A549 (cell line): ENCODE measurements at regions not wholly inside any gene's neighbourhood (a gene's known extent, or its start where the extent isn't known, plus 50 kb on each side); places are given as distances from the start of the nearest gene placed in this dataset.

Experiments
- ATAC-seq, 2 experiments: fragments of 200-7000 bp in 1 of 2; fragments of >200 bp in 1 of 2; cut with Nextera tagmentation in 1 of 2; cut with Tn5 transposase in 1 of 2; 3 replicates each; pipeline versions ENCODE4 v1.8.0 to v1.9.1; 2018 to 2020; ENCODE audit warnings: mild to moderate bottlenecking in 1 of 2, moderate library complexity in 1 of 2
- CTCF ChIA-PET: fragments of 300-600 bp; sonication (Branson Sonifier 250); formaldehyde crosslinking; extraction: SDS; loops from one replicate; lab custom pipeline; 2021; ENCODE audit warnings: antibody characterized with exemption, inconsistent platforms; lab: Yijun Ruan, JAX
- POLR2A ChIA-PET: fragments of 350-600 bp; formaldehyde crosslinking; extraction: SDS; loops from one replicate; lab custom pipeline; 2021; ENCODE audit warnings: antibody characterized with exemption, inconsistent platforms; lab: Yijun Ruan, JAX
- DNase-seq, 2 experiments: peaks; one replicate each; pipeline versions ENCODE4 v3.0.0 to v3.0.0-alpha.2; 2011 to 2016; ENCODE audit warnings: low read depth in 1 of 2, low spot score in 1 of 2
- FAIRE-seq: peaks from 2 replicates; lab custom pipeline; 2011; peaks lifted over from hg19 to GRCh38; lab: Jason Lieb, UNC
- H3K27ac ChIP-seq, 2 experiments: fragments of >200 bp; sonication (Bioruptor Twin); formaldehyde crosslinking; 3 replicates each; pipeline ENCODE4 v1.5.1; 2016 to 2017
- H3K4me1 ChIP-seq: fragments of >200 bp; sonication (Bioruptor Twin); formaldehyde crosslinking; 3 replicates; pipeline ENCODE4 v1.6.1; 2016
- H3K4me2 ChIP-seq: fragments of >200 bp; sonication (Bioruptor Twin); formaldehyde crosslinking; 3 replicates; pipeline ENCODE4 v1.6.1; 2016
- H3K4me3 ChIP-seq: fragments of >200 bp; sonication (Bioruptor Twin); formaldehyde crosslinking; 3 replicates; pipeline ENCODE4 v1.5.1; 2016
- H3K9me3 ChIP-seq: fragments of >200 bp; sonication (Bioruptor Twin); formaldehyde crosslinking; 3 replicates; pipeline ENCODE4 v1.6.1; 2016
- CBX8 ChIP-seq: fragments of 200-600 bp; sonication (generic); IDR thresholded peaks from 2 replicates; pipeline ENCODE4 v1.6.1; 2016
- CEBPB ChIP-seq, 2 experiments: fragments of >200 bp in 1 of 2; sonication (Bioruptor Twin) in 1 of 2; formaldehyde crosslinking in 1 of 2; IDR thresholded peaks; 2 replicates each; pipeline ENCODE4 v1.6.1; 2012 to 2016
- CTCF ChIP-seq: fragments of >200 bp; sonication (Bioruptor Twin); formaldehyde crosslinking; IDR thresholded peaks from 3 replicates; pipeline ENCODE4 v1.5.1; 2016
- EHMT2 ChIP-seq: fragments of 200-600 bp; sonication (generic); IDR thresholded peaks from 2 replicates; pipeline ENCODE4 v1.6.1; 2016; ENCODE audit warnings: antibody characterized with exemption, low read depth, mild to moderate bottlenecking, moderate library complexity
- EP300 ChIP-seq, 2 experiments: fragments of >200 bp; sonication (Bioruptor Twin); formaldehyde crosslinking; IDR thresholded peaks; 2 replicates in 1 of 2; 3 replicates in 1 of 2; pipeline ENCODE4 v1.6.1; 2016 to 2017
- FOXS1 ChIP-seq: fragments of 250-450 bp; sonication (Bioruptor Pico); IDR thresholded peaks from 2 replicates; pipeline ENCODE4 v1.5.0; 2020; ENCODE audit warnings: mild to moderate bottlenecking, moderate library complexity
- GATA3 ChIP-seq: IDR thresholded peaks from 2 replicates; pipeline ENCODE4 v1.6.1; 2012; ENCODE audit warnings: borderline replicate concordance
- HEYL ChIP-seq: fragments of 250-450 bp; sonication (Bioruptor Pico); IDR thresholded peaks from 2 replicates; pipeline ENCODE4 v1.8.0; 2021; ENCODE audit warnings: mild to moderate bottlenecking, moderate library complexity
- HOXB13 ChIP-seq: fragments of 250-450 bp; sonication (Bioruptor Pico); IDR thresholded peaks from 2 replicates; pipeline ENCODE4 v1.5.0; 2020; ENCODE audit warnings: low read depth, mild to moderate bottlenecking, moderate library complexity
- HOXB5 ChIP-seq: fragments of 250-450 bp; sonication (Bioruptor Pico); IDR thresholded peaks from 2 replicates; pipeline ENCODE4 v1.5.0; 2020; ENCODE audit warnings: mild to moderate bottlenecking, moderate library complexity
- JUN ChIP-seq, 2 experiments: fragments of >200 bp; sonication (Bioruptor Twin); formaldehyde crosslinking; IDR thresholded peaks; 2 replicates in 1 of 2; 3 replicates in 1 of 2; pipeline ENCODE4 v1.6.1; 2016 to 2017
- MAZ ChIP-seq: fragments of 150-350 bp; IDR thresholded peaks from 2 replicates; pipeline ENCODE4 v1.6.1; 2014; ENCODE audit warnings: antibody characterized with exemption, low read depth, low read length, borderline replicate concordance
- NPAS2 ChIP-seq: fragments of 250-450 bp; sonication (Bioruptor Pico); IDR thresholded peaks from 2 replicates; pipeline ENCODE4 v1.8.0; 2022; ENCODE audit warnings: mild to moderate bottlenecking, moderate library complexity, borderline replicate concordance
- PHF8 ChIP-seq: fragments of 200-600 bp; sonication (generic); IDR thresholded peaks from 2 replicates; pipeline ENCODE4 v1.6.1; 2016; ENCODE audit warnings: low read depth, mild to moderate bottlenecking, antibody characterized with exemption, moderate library complexity, borderline replicate concordance
- POLR2AphosphoS2 ChIP-seq: conservative IDR thresholded peaks from 2 replicates; pipeline ENCODE4 v1.6.1; 2012; ENCODE audit warnings: low read length, improper control_type of control experiment, inconsistent platforms
- RAD21 ChIP-seq, 2 experiments: fragments of >200 bp in 1 of 2; sonication (Bioruptor Twin) in 1 of 2; formaldehyde crosslinking in 1 of 2; IDR thresholded peaks in 1 of 2; conservative IDR thresholded peaks in 1 of 2; 2 replicates in 1 of 2; 3 replicates in 1 of 2; pipeline ENCODE4 v1.6.1; 2012 to 2018; ENCODE audit warnings: inconsistent platforms in 1 of 2
- RARB ChIP-seq: fragments of 250-450 bp; sonication (Bioruptor Pico); IDR thresholded peaks from 2 replicates; pipeline ENCODE4 v1.8.0; 2021; ENCODE audit warnings: mild to moderate bottlenecking, moderate library complexity
- RCOR1 ChIP-seq: fragments of 150-350 bp; IDR thresholded peaks from 2 replicates; pipeline ENCODE4 v1.6.1; 2014; ENCODE audit warnings: antibody characterized with exemption, low read length, low read depth
- RNF2 ChIP-seq: fragments of 200-600 bp; sonication (generic); IDR thresholded peaks from 2 replicates; pipeline ENCODE4 v1.6.1; 2016; ENCODE audit warnings: low read depth, mild to moderate bottlenecking, antibody characterized with exemption, moderate library complexity, borderline replicate concordance
- SMC3 ChIP-seq: fragments of >200 bp; sonication (Bioruptor Twin); formaldehyde crosslinking; IDR thresholded peaks from 3 replicates; pipeline ENCODE4 v1.6.1; 2018; ENCODE audit warnings: inconsistent platforms
- SREBF2 ChIP-seq: fragments of 450-650 bp; IDR thresholded peaks from 2 replicates; pipeline ENCODE4 v1.6.1; 2014; ENCODE audit warnings: mild to moderate bottlenecking, moderate library complexity
- ZNF302 ChIP-seq: fragments of 250-450 bp; sonication (Bioruptor Pico); IDR thresholded peaks from 2 replicates; pipeline ENCODE4 v1.9.0; 2021; ENCODE audit warnings: inconsistent platforms, mild to moderate bottlenecking, moderate library complexity
- WGBS: methylation state at CpG from one replicate; pipeline ENCODE4 v1.1.6; 2017; ENCODE audit errors: missing lambda C conversion rate; 5-methylcytosine and 5-hydroxymethylcytosine counted together

DNA sequence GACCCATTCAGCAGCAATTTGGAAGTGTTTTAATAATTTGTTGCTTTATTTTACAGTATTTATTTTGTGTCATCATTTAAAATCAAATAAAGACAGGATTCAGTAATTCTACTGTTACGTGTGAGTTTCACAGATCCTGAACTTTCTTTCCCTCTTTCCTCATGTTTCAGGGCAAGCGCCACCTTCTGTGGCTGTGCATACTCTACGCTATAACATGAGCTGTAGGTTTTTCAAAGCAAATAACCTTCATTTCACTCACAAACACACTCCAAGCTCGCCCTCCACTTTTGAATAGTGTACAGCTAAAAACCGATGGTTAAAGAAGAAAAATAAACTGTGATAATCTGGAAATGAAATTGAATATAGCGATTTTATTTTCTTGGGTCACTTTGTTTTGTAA lies 753.3 kb downstream of the OLFM4 start:
- CTCF ChIA-PET: interaction anchor here (0.5 to 1.5 kb wide), 6 partner anchors 9 to 527 kb away, joined by 3 to 4 read pairs (median 3); no protein-coding TSS in a partner anchor
- DNase-seq: no peak
- no peak overlapping the region for H3K4me2 ChIP-seq

DNA sequence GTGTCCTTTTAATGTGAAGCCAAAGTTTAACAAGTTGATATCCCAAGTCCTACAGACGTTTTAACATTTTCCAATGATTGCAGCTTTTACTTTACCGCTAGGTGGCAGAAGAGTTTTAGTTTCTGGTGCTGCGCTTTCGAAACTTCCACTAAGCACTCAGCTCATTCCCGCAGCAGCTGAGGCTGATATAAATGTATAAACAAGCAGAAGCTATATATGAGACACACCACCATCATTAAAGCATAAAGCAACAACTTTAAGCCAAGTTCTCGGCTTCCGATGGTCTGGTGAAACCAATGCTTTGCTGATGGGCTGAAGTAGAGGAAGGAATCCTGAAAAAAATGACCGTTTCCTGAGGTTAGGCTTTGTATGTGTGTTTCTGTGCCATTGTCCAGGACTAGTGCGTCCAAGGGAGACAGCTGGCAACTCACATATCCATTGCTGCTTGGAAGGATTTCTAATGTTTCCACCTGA lies 753.9 kb downstream of the OLFM4 start:
- FAIRE-seq (no peak), ATAC-seq (peak; percentile 54 to 69; a peak in 2 of 6 replicates), DNase-seq (peak; percentile 1 to 35)
- no peaks in the 10 kb centered on the region for H3K4me1 ChIP-seq
- ChIA-PET CTCF (interaction anchor here (0.5 to 1.5 kb wide), 5 partner anchors 8 to 528 kb away, joined by 3 to 4 read pairs (median 3); no protein-coding TSS in a partner anchor), POLR2A (no interaction called here)
- no peak overlapping the region for H3K27ac ChIP-seq
- no peaks in the 10 kb centered on the region for H3K9me3 ChIP-seq
- under 1% methylated on average over 9 of the region's 9 CpGs for WGBS
- H3K4me3 ChIP-seq: no peak overlapping the region
- peak overlapping the region; percentile 40; the same call in 2 of the 3 replicates for H3K4me2 ChIP-seq
- TF ChIP-seq RARB (CRISPR knock-in tag) (no peak), RCOR1 (no peak), CEBPB (IDR thresholded peaks at IDR 0.05) (0 out of 4 replicates have a peak, but pooled peaks of 1 of the 2 experiments have one; percentile 19), MAZ (no peak), SMC3 (peak; percentile 40; the same call in 1 of the 3 replicates), FOXS1 (no peak), GATA3 (no peak), ZNF302 (no peak), RAD21 (conservative IDR thresholded peaks at IDR 0.05 in 1 of 2, IDR thresholded peaks at IDR 0.05 in 1 of 2) (peak; percentile 63 to 64), POLR2AphosphoS2 (no peak), JUN (IDR thresholded peaks at IDR 0.05) (no peak), CTCF (peak; percentile 55), PHF8 (no peak), HEYL (CRISPR knock-in tag) (no peak), RNF2 (no peak)

More for the DNA sequence above, 753.3 kb downstream of the OLFM4 start:
- TF ChIP-seq EHMT2 (no peak), HOXB5 (no peak), PHF8 (no peak), SREBF2 (no peak), EP300 (IDR thresholded peaks at IDR 0.05) (no peak), CEBPB (IDR thresholded peaks at IDR 0.05) (no peak), NPAS2 (CRISPR knock-in tag) (no peak), CBX8 (no peak), RAD21 (conservative IDR thresholded peaks at IDR 0.05 in 1 of 2, IDR thresholded peaks at IDR 0.05 in 1 of 2) (no peak), HOXB13 (CRISPR knock-in tag) (no peak), CTCF (no peak)
- under 1% methylated on average over 6 of the region's 6 CpGs for WGBS
- no peaks in the 10 kb centered on the region for H3K4me1 ChIP-seq
- no peaks in the 10 kb centered on the region for H3K9me3 ChIP-seq
- H3K27ac ChIP-seq: no peak overlapping the region
- FAIRE-seq (no peak), ATAC-seq (0 out of 6 replicates have a peak, but pooled peaks of 1 of the 2 experiments have one; percentile 41)
- H3K4me3 ChIP-seq: no peak overlapping the region
- POLR2A ChIA-PET: no interaction called here
